ENCODE measurements at regions not wholly inside any gene's neighbourhood (a gene's known extent, or its start where the extent isn't known, plus 50 kb on each side); places are given as distances from the start of the nearest gene placed in this dataset.

- TF ChIP-seq CTCF (IDR thresholded peaks at IDR 0.05) = no peak
- no peak for TF ChIP-seq POLR2A (IDR thresholded peaks at IDR 0.05)
Observed at GRCh38 chr20:12927489-12927888, 81.3 kb upstream of the SPTLC3 start.
